Caco-2 (cell line): ENCODE measurements at regions not wholly inside any gene's neighbourhood (a gene's known extent, or its start where the extent isn't known, plus 50 kb on each side); places are given as distances from the start of the nearest gene placed in this dataset.

ENCODE experiments used
- BruUV-seq: library from RNA; stranded (reverse); fragments of 400-500 nt; replicated peaks from 2 replicates; lab custom pipeline; 2021; lab: Mats Ljungman, UMichigan
- CTCF ChIA-PET: fragments of 300-600 bp; sonication (Branson Sonifier 250); formaldehyde crosslinking; loops from one replicate; lab custom pipeline; 2022; ENCODE audit warnings: antibody characterized with exemption; lab: Charles Lee
- POLR2A ChIA-PET: fragments of 300-600 bp; sonication (Branson Sonifier 250); formaldehyde crosslinking; loops from one replicate; lab custom pipeline; 2022; ENCODE audit warnings: antibody characterized with exemption; lab: Charles Lee
- DNase-seq, 2 experiments: peaks; one replicate each; pipeline versions ENCODE4 v3.0.0 to v3.0.0-alpha.2; 2020 to 2022
- H3K27me3 ChIP-seq: replicated peaks from 2 replicates; pipeline ENCODE4 v1.6.0; 2011; ENCODE audit warnings: low read length; ENCODE audit not compliant: control insufficient read depth, insufficient read depth
- H3K36me3 ChIP-seq: 2 replicates; pipeline ENCODE4 v1.5.1; 2011; ENCODE audit warnings: low read length; ENCODE audit not compliant: control insufficient read depth, insufficient read depth
- H3K4me1 ChIP-seq: fragments of 250-450 bp; sonication (Bioruptor Pico); 2 replicates; pipeline ENCODE4 v1.5.1; 2020; ENCODE audit warnings: mild to moderate bottlenecking
- H3K4me3 ChIP-seq: 2 replicates; pipeline ENCODE4 v1.5.1; 2011; ENCODE audit warnings: low read depth, mild to moderate bottlenecking, control low read depth, low read length
- H3K9me3 ChIP-seq: fragments of 250-450 bp; sonication (Bioruptor Pico); 2 replicates; pipeline ENCODE4 v1.5.1; 2020; ENCODE audit warnings: mild to moderate bottlenecking, moderate library complexity
- H3K27ac Mint-ChIP-seq: one replicate; pipeline ENCODE4 v1.8.0; 2022; ENCODE audit warnings: mixed read lengths; ENCODE audit not compliant: unreplicated experiment
- H3K27me3 Mint-ChIP-seq: one replicate; pipeline ENCODE4 v1.8.0; 2022; ENCODE audit warnings: mixed read lengths; ENCODE audit not compliant: insufficient read depth, unreplicated experiment
- H3K36me3 Mint-ChIP-seq: one replicate; pipeline ENCODE4 v1.8.0; 2022; ENCODE audit warnings: mild to moderate bottlenecking, mixed read lengths; ENCODE audit not compliant: insufficient read depth, unreplicated experiment
- H3K4me1 Mint-ChIP-seq: one replicate; pipeline ENCODE4 v1.8.0; 2022; ENCODE audit warnings: low read depth, mixed read lengths; ENCODE audit not compliant: unreplicated experiment
- H3K4me3 Mint-ChIP-seq: one replicate; pipeline ENCODE4 v1.8.0; 2022; ENCODE audit warnings: mild to moderate bottlenecking, moderate library complexity, mixed read lengths; ENCODE audit not compliant: unreplicated experiment
- H3K9me3 Mint-ChIP-seq: one replicate; pipeline ENCODE4 v1.8.0; 2022; ENCODE audit warnings: mixed read lengths; ENCODE audit not compliant: unreplicated experiment
- intact Hi-C: fragments of 100-400 bp; cut with micrococcal nuclease; formaldehyde crosslinking; loops from one replicate; pipeline ENCODE4 v1.10.0; 2022; ENCODE audit not compliant: unreplicated experiment
- TF ChIP-seq, protein P1 (sequence below), 2 experiments: fragments of 200-600 bp in 1 of 2; IDR thresholded peaks; 1 replicate in 1 of 2; 2 replicates in 1 of 2; pipeline versions ENCODE4 v1.5.1 to v1.8.0; 2011 to 2022; ENCODE audit warnings: antibody characterized with exemption in 1 of 2, control low read depth in 1 of 2, inconsistent platforms in 1 of 2, low read depth in 1 of 2, low read length in 1 of 2, mild to moderate bottlenecking in 1 of 2, moderate library complexity in 1 of 2; ENCODE audit not compliant: insufficient read depth in 1 of 2, severe bottlenecking in 1 of 2, unreplicated experiment in 1 of 2

DNA sequence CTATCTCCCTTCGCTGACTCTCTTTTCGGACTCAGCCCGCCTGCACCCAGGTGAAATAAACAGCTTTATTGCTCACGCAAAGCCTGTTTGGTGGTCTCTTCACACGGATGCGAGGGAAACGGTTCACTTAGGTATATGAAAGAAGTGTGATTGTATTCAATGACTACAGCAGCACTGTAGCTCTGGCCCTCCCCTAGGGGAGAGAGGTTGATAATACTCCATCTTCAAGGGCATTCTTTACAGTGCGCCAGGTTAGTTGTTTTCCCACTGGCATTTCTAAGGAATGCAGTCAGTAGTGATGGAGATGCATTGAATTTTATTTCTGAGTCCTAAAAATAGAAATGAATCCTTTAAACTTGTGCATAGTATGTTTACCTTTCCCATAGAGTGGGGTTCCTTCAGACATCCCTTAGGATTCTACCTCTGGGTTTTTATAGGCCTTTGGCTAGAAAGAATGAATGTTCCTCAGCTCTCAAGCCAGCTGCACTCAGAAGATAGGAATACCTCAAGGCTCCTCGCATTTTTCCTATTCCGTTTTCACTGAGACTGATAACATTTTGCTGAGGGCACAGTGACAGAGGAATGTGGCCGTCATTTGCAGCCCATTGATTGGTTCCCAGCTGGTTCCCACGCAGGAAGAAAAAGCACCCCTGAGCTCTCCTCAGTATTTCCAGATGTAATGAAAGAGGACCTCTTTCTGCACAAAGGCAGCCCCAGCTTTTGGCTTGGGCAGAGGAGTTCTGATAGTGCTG is 131.8 kb upstream of the C2CD4B start:
- no peak overlapping the region for H3K4me3 Mint-ChIP-seq
- DNase-seq = no peak
- POLR2A ChIA-PET = interaction anchor here (0.5 kb wide), 1 partner anchor 121 kb away, joined by 4 read pairs; no protein-coding TSS in a partner anchor
- H3K27me3 Mint-ChIP-seq = peaks cover 5% of the 10 kb centered on the region
- no TSS peak for BruUV-seq
- H3K36me3 ChIP-seq = no peaks in the 10 kb centered on the region
- no peaks in the 10 kb centered on the region for H3K27me3 ChIP-seq
- intact Hi-C loops = no loop called here
- no peak overlapping the region for H3K27ac Mint-ChIP-seq
- no peaks in the 10 kb centered on the region for H3K36me3 Mint-ChIP-seq
- H3K4me3 ChIP-seq = no peak overlapping the region
- TF ChIP-seq, protein P1, sequence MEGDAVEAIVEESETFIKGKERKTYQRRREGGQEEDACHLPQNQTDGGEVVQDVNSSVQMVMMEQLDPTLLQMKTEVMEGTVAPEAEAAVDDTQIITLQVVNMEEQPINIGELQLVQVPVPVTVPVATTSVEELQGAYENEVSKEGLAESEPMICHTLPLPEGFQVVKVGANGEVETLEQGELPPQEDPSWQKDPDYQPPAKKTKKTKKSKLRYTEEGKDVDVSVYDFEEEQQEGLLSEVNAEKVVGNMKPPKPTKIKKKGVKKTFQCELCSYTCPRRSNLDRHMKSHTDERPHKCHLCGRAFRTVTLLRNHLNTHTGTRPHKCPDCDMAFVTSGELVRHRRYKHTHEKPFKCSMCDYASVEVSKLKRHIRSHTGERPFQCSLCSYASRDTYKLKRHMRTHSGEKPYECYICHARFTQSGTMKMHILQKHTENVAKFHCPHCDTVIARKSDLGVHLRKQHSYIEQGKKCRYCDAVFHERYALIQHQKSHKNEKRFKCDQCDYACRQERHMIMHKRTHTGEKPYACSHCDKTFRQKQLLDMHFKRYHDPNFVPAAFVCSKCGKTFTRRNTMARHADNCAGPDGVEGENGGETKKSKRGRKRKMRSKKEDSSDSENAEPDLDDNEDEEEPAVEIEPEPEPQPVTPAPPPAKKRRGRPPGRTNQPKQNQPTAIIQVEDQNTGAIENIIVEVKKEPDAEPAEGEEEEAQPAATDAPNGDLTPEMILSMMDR (IDR thresholded peaks at IDR 0.05; ENCODE audit: insufficient read depth in 1 of 2, low read depth in 1 of 2, low read length in 1 of 2, severe bottlenecking in 1 of 2, unreplicated experiment in 1 of 2) = no peak
- no peaks in the 10 kb centered on the region for H3K9me3 ChIP-seq
- CTCF ChIA-PET = no interaction called here
- peaks cover 7% of the 10 kb centered on the region for H3K9me3 Mint-ChIP-seq
- no peaks in the 10 kb centered on the region for H3K4me1 ChIP-seq
- H3K4me1 Mint-ChIP-seq = peaks cover 4% of the 10 kb centered on the region

DNA sequence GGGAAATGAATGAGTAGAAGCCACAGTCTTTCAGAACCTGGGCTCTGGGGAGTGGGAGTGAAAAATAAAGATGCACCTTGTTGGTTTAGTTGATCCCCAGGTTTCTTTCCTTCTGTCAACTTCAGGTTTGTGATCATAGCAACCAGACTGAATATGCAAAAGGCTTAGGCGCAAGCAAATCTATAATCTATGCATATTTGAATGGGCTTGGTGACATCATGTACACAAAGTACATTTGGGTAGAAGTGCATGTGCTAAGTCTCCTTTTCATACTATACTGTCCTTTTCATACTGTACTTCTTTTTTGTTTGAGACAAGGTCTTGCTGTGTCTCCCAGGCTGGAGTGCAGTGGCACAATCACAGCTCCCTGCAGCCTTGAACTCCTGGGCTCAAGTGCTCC is 132.4 kb upstream of the C2CD4B start:
- H3K9me3 ChIP-seq = no peaks in the 10 kb centered on the region
- Mint-ChIP-seq H3K4me3 (no peak overlapping the region), H3K36me3 (no peaks in the 10 kb centered on the region), H3K27me3 (peaks cover 5% of the 10 kb centered on the region), H3K4me1 (no peaks in the 10 kb centered on the region), H3K9me3 (peaks cover 1% of the 10 kb centered on the region), H3K27ac (no peak overlapping the region)
- intact Hi-C loops = no loop called here
- H3K4me1 ChIP-seq = no peaks in the 10 kb centered on the region
- ChIA-PET CTCF (no interaction called here), POLR2A (no interaction called here)
- DNase-seq = no peak
- no peaks in the 10 kb centered on the region for H3K27me3 ChIP-seq
- BruUV-seq = no TSS peak
- H3K36me3 ChIP-seq = no peaks in the 10 kb centered on the region
- no peak overlapping the region for H3K4me3 ChIP-seq
- TF ChIP-seq, protein P1 (IDR thresholded peaks at IDR 0.05; ENCODE audit: insufficient read depth in 1 of 2, low read depth in 1 of 2, low read length in 1 of 2, severe bottlenecking in 1 of 2, unreplicated experiment in 1 of 2) = no peak

DNA sequence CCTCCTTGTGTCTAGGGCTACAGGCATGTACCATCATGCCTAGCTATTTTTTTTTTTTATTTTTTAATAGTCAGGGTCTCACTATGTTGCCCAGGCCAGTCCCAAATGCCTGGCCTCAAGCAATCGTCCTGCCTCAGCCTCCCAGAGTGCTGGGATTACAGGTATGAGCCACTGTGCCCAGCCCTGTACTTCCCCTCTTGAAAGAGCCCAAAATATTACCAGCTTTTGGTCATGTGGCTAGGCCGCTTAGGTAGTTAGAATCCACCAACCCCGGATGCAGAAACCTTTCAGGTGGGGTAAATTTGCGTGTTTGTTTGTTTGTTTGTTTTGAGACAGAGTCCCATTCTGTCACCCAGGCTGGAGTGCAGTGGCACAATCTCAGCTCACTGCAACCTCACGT is 132.8 kb upstream of the C2CD4B start:
- intact Hi-C loops = no loop called here
- H3K4me1 ChIP-seq = no peaks in the 10 kb centered on the region
- ChIA-PET CTCF (no interaction called here), POLR2A (no interaction called here)
- Mint-ChIP-seq H3K36me3 (no peaks in the 10 kb centered on the region), H3K4me3 (no peak overlapping the region), H3K27ac (no peak overlapping the region), H3K9me3 (no peaks in the 10 kb centered on the region), H3K27me3 (peaks cover 5% of the 10 kb centered on the region), H3K4me1 (no peaks in the 10 kb centered on the region)
- no peak overlapping the region for H3K4me3 ChIP-seq
- no peaks in the 10 kb centered on the region for H3K9me3 ChIP-seq
- no peak for DNase-seq
- TF ChIP-seq, protein P1 (IDR thresholded peaks at IDR 0.05; ENCODE audit: insufficient read depth in 1 of 2, low read depth in 1 of 2, low read length in 1 of 2, severe bottlenecking in 1 of 2, unreplicated experiment in 1 of 2) = no peak
- no peaks in the 10 kb centered on the region for H3K27me3 ChIP-seq
- BruUV-seq = no TSS peak
- no peaks in the 10 kb centered on the region for H3K36me3 ChIP-seq
